ENCODE measurements at regions not wholly inside any gene's neighbourhood (a gene's known extent, or its start where the extent isn't known, plus 50 kb on each side); places are given as distances from the start of the nearest gene placed in this dataset.
"Not testable (repeated sequence)": the region's sequence is repeated elsewhere in the genome, so short reads cannot be mapped to it uniquely, and the experiment has no call there.

- DNase-seq = no peak
Observed at GRCh38 chr10:90041585-90041984, 340.2 kb downstream of the KIF20B start.

GRCh38 chr10:90042075-90042474 is 340.7 kb downstream of the KIF20B start:
- no peak for DNase-seq

- no peak for DNase-seq
Observed at GRCh38 chr10:90047243-90047729, 345.9 kb downstream of the KIF20B start.

GRCh38 chr10:90051053-90051452 is 349.7 kb downstream of the KIF20B start:
- no peak for DNase-seq

- DNase-seq = no peak
Observed at GRCh38 chr10:90051474-90051873, 350.1 kb downstream of the KIF20B start.

- no peak for DNase-seq
Observed at GRCh38 chr10:90062786-90063185, 361.4 kb downstream of the KIF20B start.

- no peak for DNase-seq
Observed at GRCh38 chr10:90064295-90064694, 362.9 kb downstream of the KIF20B start.

GRCh38 chr10:90066435-90066834 is 365.0 kb downstream of the KIF20B start:
- no peak for DNase-seq

GRCh38 chr10:90075995-90076394 is 374.6 kb downstream of the KIF20B start:
- DNase-seq = no peak

GRCh38 chr10:90079819-90080218 is 378.4 kb downstream of the KIF20B start:
- no peak for DNase-seq

- not testable (repeated sequence) for DNase-seq
Observed at GRCh38 chr10:90086606-90087190, 385.3 kb downstream of the KIF20B start.

- DNase-seq = no peak
Observed at GRCh38 chr10:90087197-90088023, 386.0 kb downstream of the KIF20B start.

GRCh38 chr10:90088024-90088317 is 386.6 kb downstream of the KIF20B start:
- no peak for DNase-seq

GRCh38 chr10:90089719-90090118 is 388.3 kb downstream of the KIF20B start:
- DNase-seq = no peak

GRCh38 chr10:90096196-90096595 is 394.8 kb downstream of the KIF20B start:
- DNase-seq = no peak

- not testable (repeated sequence) for DNase-seq
Observed at GRCh38 chr10:90107581-90107980, 406.2 kb downstream of the KIF20B start.

- DNase-seq = no peak
Observed at GRCh38 chr10:90111671-90112070, 410.3 kb downstream of the KIF20B start.

- no peak for DNase-seq
Observed at GRCh38 chr10:90112681-90113080, 411.3 kb downstream of the KIF20B start.

GRCh38 chr10:90118567-90118966 is 417.2 kb downstream of the KIF20B start:
- not testable (repeated sequence) for DNase-seq

- DNase-seq = not testable (repeated sequence)
Observed at GRCh38 chr10:90119631-90120280, 418.4 kb downstream of the KIF20B start.

- peak; percentile 9 for DNase-seq
Observed at GRCh38 chr10:90125456-90126255, 424.3 kb downstream of the KIF20B start.

GRCh38 chr10:90126256-90126595 is 424.8 kb downstream of the KIF20B start:
- no peak for DNase-seq
